ENCODE measurements at regions not wholly inside any gene's neighbourhood (a gene's known extent, or its start where the extent isn't known, plus 50 kb on each side); places are given as distances from the start of the nearest gene placed in this dataset.
"Not testable (repeated sequence)": the region's sequence is repeated elsewhere in the genome, so short reads cannot be mapped to it uniquely, and the experiment has no call there.

- Histone ChIP-seq H3K27me3 (no peaks in the 10 kb centered on the region), H3K9me3 (no peaks in the 10 kb centered on the region), H3K4me1 (peaks cover 0 to 8% (median 1%) of the 10 kb centered on the region in 4 donors), H3K36me3 (no peaks in the 10 kb centered on the region), H3K27ac (peak overlapping the region in 3 of 4 donors; percentile 11 to 63 (median 48)), H3K4me3 (no peak overlapping the region)
- ATAC-seq (ENCODE audit: low FRiP score in 2 of 2) (no peak), DNase-seq (no peak)
- TF ChIP-seq EP300 (IDR thresholded peaks at IDR 0.05) (no peak), POLR2A (IDR thresholded peaks at IDR 0.05) (no peak), CTCF (IDR thresholded peaks at IDR 0.05) (no peak), POLR2AphosphoS5 (IDR thresholded peaks at IDR 0.05) (no peak)
These were observed 128.6 kb downstream of the LRIG2 start for GRCh38 chr1:113201560-113201959.

GRCh38 chr1:113205980-113206766, 133.2 kb downstream of the LRIG2 start:
- ATAC-seq (ENCODE audit: low FRiP score in 2 of 2) (peak; percentile 53 to 91), DNase-seq (peak in 1 of 2 donors; percentile 70)
- no peaks in the 10 kb centered on the region for H3K9me3 ChIP-seq
- no peaks in the 10 kb centered on the region for H3K36me3 ChIP-seq
- H3K4me1 ChIP-seq, result peaks cover 0 to 24% (median 6%) of the 10 kb centered on the region in 4 donors
- peak in 1 of 2 donors; percentile 43 for TF ChIP-seq POLR2AphosphoS5 (IDR thresholded peaks at IDR 0.05)
- TF ChIP-seq POLR2A (IDR thresholded peaks at IDR 0.05), result peak in 2 of 4 donors; percentile 14 to 64
- no peak for TF ChIP-seq CTCF (IDR thresholded peaks at IDR 0.05)
- peak in 2 of 4 donors; percentile 71 to 79 for TF ChIP-seq EP300 (IDR thresholded peaks at IDR 0.05)
- peak overlapping the region in 3 of 4 donors; percentile 18 to 36 (median 34) for H3K4me3 ChIP-seq
- peak overlapping the region; percentile 44 to 80 (median 53) for H3K27ac ChIP-seq
- WGBS, 2 donors, result 53 to 65% methylated on average over 4 of the region's 4 CpGs
- no peaks in the 10 kb centered on the region for H3K27me3 ChIP-seq

GRCh38 chr1:113207019-113207418, 134.0 kb downstream of the LRIG2 start:
- H3K27ac ChIP-seq, result peak overlapping the region; percentile 44 to 76 (median 53)

GRCh38 chr1:113207457-113207856, 134.5 kb downstream of the LRIG2 start:
- no peak overlapping the region for H3K4me3 ChIP-seq
- H3K4me1 ChIP-seq, result peaks cover 0 to 24% (median 6%) of the 10 kb centered on the region in 4 donors
- no peaks in the 10 kb centered on the region for H3K36me3 ChIP-seq
- H3K27ac ChIP-seq, result peak overlapping the region in 3 of 4 donors; percentile 44 to 76 (median 60)
- DNase-seq, result no peak
- H3K9me3 ChIP-seq, result no peaks in the 10 kb centered on the region
- 50 to 100% methylated on average over 1 of the region's 1 CpG for WGBS, 2 donors
- ATAC-seq (ENCODE audit: low FRiP score in 2 of 2), result no peak
- TF ChIP-seq POLR2A (IDR thresholded peaks at IDR 0.05) (no peak), EP300 (IDR thresholded peaks at IDR 0.05) (no peak), CTCF (IDR thresholded peaks at IDR 0.05) (no peak), POLR2AphosphoS5 (IDR thresholded peaks at IDR 0.05) (no peak)
- no peaks in the 10 kb centered on the region for H3K27me3 ChIP-seq

More at GRCh38 chr1:113207019-113207418, 134.0 kb downstream of the LRIG2 start:
- 14 to 34% methylated on average over 2 of the region's 2 CpGs for WGBS, 2 donors
- Histone ChIP-seq H3K27me3 (no peaks in the 10 kb centered on the region), H3K4me1 (peaks cover 0 to 24% (median 6%) of the 10 kb centered on the region in 4 donors), H3K9me3 (no peaks in the 10 kb centered on the region), H3K4me3 (no peak overlapping the region), H3K36me3 (no peaks in the 10 kb centered on the region)
- ATAC-seq (ENCODE audit: low FRiP score in 2 of 2) (peak; percentile 35 to 70), DNase-seq (peak in 1 of 2 donors; percentile 55)
- TF ChIP-seq POLR2A (IDR thresholded peaks at IDR 0.05) (peak in 1 of 4 donors; percentile 11), CTCF (IDR thresholded peaks at IDR 0.05) (no peak), EP300 (IDR thresholded peaks at IDR 0.05) (no peak), POLR2AphosphoS5 (IDR thresholded peaks at IDR 0.05) (no peak)

- not testable (repeated sequence) for H3K27me3 ChIP-seq; H3K36me3 ChIP-seq; H3K4me3 ChIP-seq; H3K9me3 ChIP-seq; ATAC-seq (ENCODE audit: low FRiP score in 2 of 2)
- Histone ChIP-seq H3K4me1 (peaks cover 0 to 24% (median 6%) of the 10 kb centered on the region in 4 donors), H3K27ac (peak overlapping the region in 3 of 4 donors; percentile 8 to 76 (median 52))
- peak in 1 of 2 donors; percentile 63 for DNase-seq
- 67 to 83% methylated on average over 9 of the region's 9 CpGs for WGBS, 2 donors
These were observed 135.4 kb downstream of the LRIG2 start for GRCh38 chr1:113208425-113208824.

Data from upper lobe of left lung (tissue), 6 donors.